ENCODE measurements at regions not wholly inside any gene's neighbourhood (a gene's known extent, or its start where the extent isn't known, plus 50 kb on each side); places are given as distances from the start of the nearest gene placed in this dataset.

- Histone ChIP-seq H3K27ac (ENCODE audit: low read depth in 1 of 2, low read length in 1 of 2) (no peak overlapping the region), H3K36me3 (ENCODE audit: control insufficient read depth in 4 of 4, insufficient read depth in 4 of 4, low read length in 4 of 4) (no peaks in the 10 kb centered on the region), H3K4me1 (ENCODE audit: control insufficient read depth in 5 of 5, insufficient read depth in 5 of 5, low read length in 5 of 5) (no peaks in the 10 kb centered on the region), H3K27me3 (ENCODE audit: control insufficient read depth in 3 of 3, insufficient read depth in 3 of 3, low read length in 2 of 3) (no peaks in the 10 kb centered on the region), H3K9me3 (ENCODE audit: control insufficient read depth in 4 of 4, insufficient read depth in 3 of 4, low read length in 3 of 4) (peaks cover 0 to 12% (median 0%) of the 10 kb centered on the region in 4 donors), H3K4me3 (no peak overlapping the region), H3K9ac (ENCODE audit: insufficient read depth in 1 of 2, low read length in 2 of 2) (no peak overlapping the region)
- 90 to 91% methylated on average over 4 of the region's 4 CpGs for WGBS, 2 donors
- ATAC-seq (ENCODE audit: insufficient read depth, low FRiP score) (no peak), DNase-seq (no peak)
- no peak for TF ChIP-seq CTCF (IDR thresholded peaks at IDR 0.05; ENCODE audit: control extremely low read depth, extremely low read depth)
These were observed 156.4 kb downstream of the AACS start for GRCh38 chr12:125221602-125222001.

- H3K4me3 ChIP-seq: no peak overlapping the region
- WGBS, 2 donors: 36 to 41% methylated on average over 3 of the region's 3 CpGs
- H3K9ac ChIP-seq (ENCODE audit: insufficient read depth in 1 of 2, low read length in 2 of 2): no peak overlapping the region
- ATAC-seq (ENCODE audit: insufficient read depth, low FRiP score) (no peak), DNase-seq (peak in 1 of 3 donors; percentile 2)
- no peak for TF ChIP-seq CTCF (IDR thresholded peaks at IDR 0.05; ENCODE audit: control extremely low read depth, extremely low read depth)
- no peaks in the 10 kb centered on the region for H3K27me3 ChIP-seq (ENCODE audit: control insufficient read depth in 3 of 3, insufficient read depth in 3 of 3, low read length in 2 of 3)
- peaks cover 0 to 12% (median 0%) of the 10 kb centered on the region in 4 donors for H3K9me3 ChIP-seq (ENCODE audit: control insufficient read depth in 4 of 4, insufficient read depth in 3 of 4, low read length in 3 of 4)
- H3K36me3 ChIP-seq (ENCODE audit: control insufficient read depth in 4 of 4, insufficient read depth in 4 of 4, low read length in 4 of 4): no peaks in the 10 kb centered on the region
- no peak overlapping the region for H3K27ac ChIP-seq (ENCODE audit: low read depth in 1 of 2, low read length in 1 of 2)
- no peaks in the 10 kb centered on the region for H3K4me1 ChIP-seq (ENCODE audit: control insufficient read depth in 5 of 5, insufficient read depth in 5 of 5, low read length in 5 of 5)
These were observed 157.6 kb downstream of the AACS start for GRCh38 chr12:125222876-125223275.

- DNase-seq (no peak), ATAC-seq (ENCODE audit: insufficient read depth, low FRiP score) (no peak)
- no peak overlapping the region for H3K9ac ChIP-seq (ENCODE audit: insufficient read depth in 1 of 2, low read length in 2 of 2)
- 95 to 97% methylated on average over 4 of the region's 4 CpGs for WGBS, 2 donors
- TF ChIP-seq CTCF (IDR thresholded peaks at IDR 0.05; ENCODE audit: control extremely low read depth, extremely low read depth): no peak
- no peaks in the 10 kb centered on the region for H3K36me3 ChIP-seq (ENCODE audit: control insufficient read depth in 4 of 4, insufficient read depth in 4 of 4, low read length in 4 of 4)
- no peak overlapping the region for H3K4me3 ChIP-seq
- H3K4me1 ChIP-seq (ENCODE audit: control insufficient read depth in 5 of 5, insufficient read depth in 5 of 5, low read length in 5 of 5): no peaks in the 10 kb centered on the region
- no peaks in the 10 kb centered on the region for H3K27me3 ChIP-seq (ENCODE audit: control insufficient read depth in 3 of 3, insufficient read depth in 3 of 3, low read length in 2 of 3)
- no peak overlapping the region for H3K27ac ChIP-seq (ENCODE audit: low read depth in 1 of 2, low read length in 1 of 2)
- H3K9me3 ChIP-seq (ENCODE audit: control insufficient read depth in 4 of 4, insufficient read depth in 3 of 4, low read length in 3 of 4): peaks cover 0 to 8% (median 0%) of the 10 kb centered on the region in 4 donors
These were observed 160.4 kb downstream of the AACS start for GRCh38 chr12:125225641-125226040.
